ENCODE measurements at regions not wholly inside any gene's neighbourhood (a gene's known extent, or its start where the extent isn't known, plus 50 kb on each side); places are given as distances from the start of the nearest gene placed in this dataset.
A peak's percentile ranks its signal among the peaks of the same experiment; 100 is the strongest.

- no peak for DNase-seq
Observed at GRCh38 chr9:115964710-115965347, 188.8 kb upstream of the PAPPA start.

- DNase-seq = no peak
Observed at GRCh38 chr9:115966660-115967059, 186.9 kb upstream of the PAPPA start.

- no peak for DNase-seq
Observed at GRCh38 chr9:115969096-115969495, 184.5 kb upstream of the PAPPA start.

GRCh38 chr9:115972362-115972761 is 181.2 kb upstream of the PAPPA start:
- DNase-seq = no peak

GRCh38 chr9:115972843-115973595 is 180.6 kb upstream of the PAPPA start:
- DNase-seq = no peak

GRCh38 chr9:115976781-115977180 is 176.8 kb upstream of the PAPPA start:
- DNase-seq = no peak

- no peak for DNase-seq
Observed at GRCh38 chr9:115978091-115978490, 175.5 kb upstream of the PAPPA start.

GRCh38 chr9:115978659-115979096 is 174.9 kb upstream of the PAPPA start:
- DNase-seq = no peak

- DNase-seq = no peak
Observed at GRCh38 chr9:115980054-115980453, 173.5 kb upstream of the PAPPA start.

- DNase-seq = no peak
Observed at GRCh38 chr9:115980502-115980901, 173.1 kb upstream of the PAPPA start.

GRCh38 chr9:115980976-115981375 is 172.6 kb upstream of the PAPPA start:
- DNase-seq = no peak

- no peak for DNase-seq
Observed at GRCh38 chr9:115983366-115983765, 170.2 kb upstream of the PAPPA start.

GRCh38 chr9:115985657-115986056 is 167.9 kb upstream of the PAPPA start:
- no peak for DNase-seq

GRCh38 chr9:115986508-115986907 is 167.1 kb upstream of the PAPPA start:
- DNase-seq = no peak

- no peak for DNase-seq
Observed at GRCh38 chr9:115988701-115989100, 164.9 kb upstream of the PAPPA start.

GRCh38 chr9:115989831-115990230 is 163.8 kb upstream of the PAPPA start:
- no peak for DNase-seq

GRCh38 chr9:115992834-115993233 is 160.8 kb upstream of the PAPPA start:
- no peak for DNase-seq

- DNase-seq = no peak
Observed at GRCh38 chr9:115997923-115998322, 155.7 kb upstream of the PAPPA start.

- no peak for DNase-seq
Observed at GRCh38 chr9:115998666-115999065, 154.9 kb upstream of the PAPPA start.

GRCh38 chr9:115999498-115999897 is 154.1 kb upstream of the PAPPA start:
- DNase-seq = no peak

GRCh38 chr9:116000748-116001329 is 152.8 kb upstream of the PAPPA start:
- peak; percentile 8 for DNase-seq

GRCh38 chr9:116002181-116002580 is 151.4 kb upstream of the PAPPA start:
- no peak for DNase-seq

GRCh38 chr9:116002624-116003023 is 151.0 kb upstream of the PAPPA start:
- no peak for DNase-seq

- DNase-seq = no peak
Observed at GRCh38 chr9:116003397-116003796, 150.2 kb upstream of the PAPPA start.

Measured in NCI-H2171 (cell line).